ENCODE measurements at regions not wholly inside any gene's neighbourhood (a gene's known extent, or its start where the extent isn't known, plus 50 kb on each side); places are given as distances from the start of the nearest gene placed in this dataset.

GRCh38 chr3:8328967-8329366 lies 172.7 kb upstream of the LMCD1 start:
- TF ChIP-seq, protein P1, sequence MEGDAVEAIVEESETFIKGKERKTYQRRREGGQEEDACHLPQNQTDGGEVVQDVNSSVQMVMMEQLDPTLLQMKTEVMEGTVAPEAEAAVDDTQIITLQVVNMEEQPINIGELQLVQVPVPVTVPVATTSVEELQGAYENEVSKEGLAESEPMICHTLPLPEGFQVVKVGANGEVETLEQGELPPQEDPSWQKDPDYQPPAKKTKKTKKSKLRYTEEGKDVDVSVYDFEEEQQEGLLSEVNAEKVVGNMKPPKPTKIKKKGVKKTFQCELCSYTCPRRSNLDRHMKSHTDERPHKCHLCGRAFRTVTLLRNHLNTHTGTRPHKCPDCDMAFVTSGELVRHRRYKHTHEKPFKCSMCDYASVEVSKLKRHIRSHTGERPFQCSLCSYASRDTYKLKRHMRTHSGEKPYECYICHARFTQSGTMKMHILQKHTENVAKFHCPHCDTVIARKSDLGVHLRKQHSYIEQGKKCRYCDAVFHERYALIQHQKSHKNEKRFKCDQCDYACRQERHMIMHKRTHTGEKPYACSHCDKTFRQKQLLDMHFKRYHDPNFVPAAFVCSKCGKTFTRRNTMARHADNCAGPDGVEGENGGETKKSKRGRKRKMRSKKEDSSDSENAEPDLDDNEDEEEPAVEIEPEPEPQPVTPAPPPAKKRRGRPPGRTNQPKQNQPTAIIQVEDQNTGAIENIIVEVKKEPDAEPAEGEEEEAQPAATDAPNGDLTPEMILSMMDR (IDR thresholded peaks at IDR 0.05), result no peak
- TF ChIP-seq POLR2A (IDR thresholded peaks at IDR 0.05) (no peak), EP300 (IDR thresholded peaks at IDR 0.05) (no peak), POLR2AphosphoS5 (IDR thresholded peaks at IDR 0.05) (no peak)

Measured in stomach (tissue), 4 donors.